ENCODE measurements at regions not wholly inside any gene's neighbourhood (a gene's known extent, or its start where the extent isn't known, plus 50 kb on each side); places are given as distances from the start of the nearest gene placed in this dataset.

GRCh38 chr5:92455011-92455410 lies 1071.9 kb upstream of the ARRDC3 start:
- Histone ChIP-seq H3K9me2 (ENCODE audit: insufficient read depth) (no peaks in the 10 kb centered on the region), H3K27ac (ENCODE audit: low read depth) (no peak overlapping the region), H3K4me2 (no peak overlapping the region), H3K79me2 (replicated peaks; ENCODE audit: insufficient read depth) (no peaks in the 10 kb centered on the region), H3K4me3 (no peak overlapping the region), H4K20me1 (replicated peaks; ENCODE audit: insufficient read depth) (no peaks in the 10 kb centered on the region), H3K36me3 (ENCODE audit: insufficient read depth) (no peaks in the 10 kb centered on the region), H3K4me1 (ENCODE audit: insufficient read depth) (no peaks in the 10 kb centered on the region), H2AFZ (no peak overlapping the region), H3F3A (replicated peaks; ENCODE audit: low read depth) (no peaks in the 10 kb centered on the region), H3K27me3 (ENCODE audit: insufficient read depth) (no peaks in the 10 kb centered on the region)
- Mint-ChIP-seq H3K27ac (no peak overlapping the region), H3K27me3 (ENCODE audit: insufficient read depth, low read depth, poor library complexity) (no peaks in the 10 kb centered on the region), H3K9me3 (no peaks in the 10 kb centered on the region), H3K36me3 (ENCODE audit: low read depth) (no peaks in the 10 kb centered on the region), H3K4me1 (no peaks in the 10 kb centered on the region), H3K4me3 (no peak overlapping the region)
- TF ChIP-seq EZH2phosphoT487 (IDR thresholded peaks at IDR 0.05; ENCODE audit: unreplicated experiment) (no peak), POLR2AphosphoS5 (IDR thresholded peaks at IDR 0.05; ENCODE audit: low read depth) (no peak), ZNF331 (CRISPR knock-in tag; IDR thresholded peaks at IDR 0.05; ENCODE audit: low read depth) (no peak), REST (IDR thresholded peaks at IDR 0.05; ENCODE audit: unreplicated experiment) (no peak), ZNF114 (CRISPR knock-in tag; IDR thresholded peaks at IDR 0.05) (no peak), EZH2 (IDR thresholded peaks at IDR 0.05; ENCODE audit: low read depth, unreplicated experiment) (no peak), JUNB (IDR thresholded peaks at IDR 0.05; ENCODE audit: unreplicated experiment) (no peak)
- no peak for ATAC-seq
- DNase-seq (ENCODE audit: low spot score), result no peak

GRCh38 chr5:92444888-92445287 lies 1061.8 kb upstream of the ARRDC3 start:
- H3F3A ChIP-seq (replicated peaks; ENCODE audit: low read depth), result no peaks in the 10 kb centered on the region
- H3K27me3 Mint-ChIP-seq (ENCODE audit: insufficient read depth, low read depth, poor library complexity), result peaks cover 2% of the 10 kb centered on the region
- H3K27ac Mint-ChIP-seq, result no peak overlapping the region
- H3K4me1 ChIP-seq (ENCODE audit: insufficient read depth), result no peaks in the 10 kb centered on the region
- no peaks in the 10 kb centered on the region for H4K20me1 ChIP-seq (replicated peaks; ENCODE audit: insufficient read depth)
- peaks cover 5% of the 10 kb centered on the region; the same call in 1 of the 2 replicates for H3K9me2 ChIP-seq (ENCODE audit: insufficient read depth)
- no peaks in the 10 kb centered on the region for H3K79me2 ChIP-seq (replicated peaks; ENCODE audit: insufficient read depth)
- DNase-seq (ENCODE audit: low spot score) (no peak), ATAC-seq (no peak)
- peaks cover 4% of the 10 kb centered on the region; the same call in 1 of the 3 replicates for H3K9me3 Mint-ChIP-seq
- no peaks in the 10 kb centered on the region for H3K27me3 ChIP-seq (ENCODE audit: insufficient read depth)
- H2AFZ ChIP-seq, result no peak overlapping the region
- no peak overlapping the region for H3K4me3 Mint-ChIP-seq
- H3K4me2 ChIP-seq, result no peak overlapping the region
- H3K36me3 Mint-ChIP-seq (ENCODE audit: low read depth), result no peaks in the 10 kb centered on the region
- no peak overlapping the region for H3K4me3 ChIP-seq
- H3K4me1 Mint-ChIP-seq, result no peaks in the 10 kb centered on the region
- no peak overlapping the region for H3K27ac ChIP-seq (ENCODE audit: low read depth)
- H3K36me3 ChIP-seq (ENCODE audit: insufficient read depth), result no peaks in the 10 kb centered on the region
- TF ChIP-seq ZNF331 (CRISPR knock-in tag; IDR thresholded peaks at IDR 0.05; ENCODE audit: low read depth), result no peak
- TF ChIP-seq REST (IDR thresholded peaks at IDR 0.05; ENCODE audit: unreplicated experiment), result no peak
- no peak for TF ChIP-seq CTCF (conservative IDR thresholded peaks at IDR 0.05; ENCODE audit: low read depth in 2 of 2)
- TF ChIP-seq ZNF114 (CRISPR knock-in tag; IDR thresholded peaks at IDR 0.05), result no peak
- no peak for TF ChIP-seq EZH2 (IDR thresholded peaks at IDR 0.05; ENCODE audit: low read depth, unreplicated experiment)
- TF ChIP-seq CREB1 (CRISPR knock-in tag; IDR thresholded peaks at IDR 0.05; ENCODE audit: low read depth), result no peak

All from GM23338 (cell line).